Prostate gland (tissue), 2 donors: ENCODE measurements at regions not wholly inside any gene's neighbourhood (a gene's known extent, or its start where the extent isn't known, plus 50 kb on each side); places are given as distances from the start of the nearest gene placed in this dataset.

Experiments used
- CTCF ChIP-seq, 4 experiments: fragments of 200-600 bp in 2 of 4; fragments of 450-650 bp in 2 of 4; sonication (generic) in 2 of 4; IDR thresholded peaks; 1 replicate in 3 of 4; 2 replicates in 1 of 4; pipeline ENCODE4 v1.5.1; 2016 to 2019; ENCODE audit warnings: antibody characterized with exemption in 4 of 4, mild to moderate bottlenecking in 2 of 4, moderate library complexity in 2 of 4
- POLR2A ChIP-seq: fragments of 450-650 bp; IDR thresholded peaks from one replicate; pipeline ENCODE4 v1.6.1; 2016; ENCODE audit warnings: antibody characterized with exemption, mild to moderate bottlenecking
- POLR2AphosphoS5 ChIP-seq: sonication (generic); formaldehyde crosslinking; IDR thresholded peaks from one replicate; pipeline ENCODE4 v1.6.1; 2017; ENCODE audit warnings: antibody characterized with exemption

GRCh38 chr2:67652679-67653078 lies 255.5 kb downstream of the ETAA1 start:
- TF ChIP-seq POLR2A (no peak), CTCF (IDR thresholded peaks at IDR 0.05) (no peak), POLR2AphosphoS5 (no peak)
